RPMI7951 (cell line): ENCODE measurements at regions not wholly inside any gene's neighbourhood (a gene's known extent, or its start where the extent isn't known, plus 50 kb on each side); places are given as distances from the start of the nearest gene placed in this dataset.
"Not testable (repeated sequence)": the region's sequence is repeated elsewhere in the genome, so short reads cannot be mapped to it uniquely, and the experiment has no call there.

ENCODE experiments used
- DNase-seq: peaks from one replicate; pipeline ENCODE4 v3.0.0-alpha.2; 2012; ENCODE audit warnings: low read depth

- DNase-seq, result no peak
These were observed 101.2 kb downstream of the ESM1 start for GRCh38 chr5:54884195-54884536.

- peak; percentile 46 for DNase-seq
These were observed 101.8 kb downstream of the ESM1 start for GRCh38 chr5:54883374-54884194.

- DNase-seq, result no peak
These were observed 102.6 kb downstream of the ESM1 start for GRCh38 chr5:54882841-54883240.

GRCh38 chr5:54882101-54882500 lies 103.3 kb downstream of the ESM1 start:
- no peak for DNase-seq

DNA sequence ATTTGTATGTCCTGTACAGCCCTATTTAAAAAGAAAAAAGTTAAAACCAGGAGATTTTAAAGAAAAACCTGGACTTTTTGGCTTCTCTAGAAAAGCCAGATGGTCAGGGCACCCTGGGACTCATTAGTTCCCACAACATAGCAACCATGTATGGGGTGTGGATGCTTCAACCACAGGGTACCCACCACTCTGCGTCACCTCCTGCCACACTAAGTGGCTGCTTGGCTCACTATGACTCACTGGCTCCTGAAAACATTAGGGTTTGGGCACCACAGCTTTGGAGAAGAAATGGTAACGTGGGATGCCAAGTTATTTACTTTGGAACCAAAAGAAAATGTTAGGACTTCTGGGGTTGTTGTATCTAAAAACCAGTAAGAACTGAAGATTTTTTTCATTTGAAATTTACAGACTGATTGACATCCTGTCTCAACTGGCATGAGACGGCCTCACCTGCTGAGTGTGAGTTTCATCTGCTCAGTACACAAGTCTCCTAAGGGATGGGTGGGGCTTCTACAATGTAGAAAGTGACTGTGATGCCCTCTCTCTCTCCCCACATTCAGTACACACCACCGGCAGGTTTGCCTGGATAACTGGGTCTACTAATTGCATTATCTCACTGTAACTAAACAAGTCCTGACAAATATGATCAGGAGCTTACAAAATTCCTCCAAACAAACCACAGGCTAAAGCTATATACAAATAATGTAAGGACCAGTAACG lies 103.9 kb downstream of the ESM1 start:
- DNase-seq, result peak; percentile 84

DNA sequence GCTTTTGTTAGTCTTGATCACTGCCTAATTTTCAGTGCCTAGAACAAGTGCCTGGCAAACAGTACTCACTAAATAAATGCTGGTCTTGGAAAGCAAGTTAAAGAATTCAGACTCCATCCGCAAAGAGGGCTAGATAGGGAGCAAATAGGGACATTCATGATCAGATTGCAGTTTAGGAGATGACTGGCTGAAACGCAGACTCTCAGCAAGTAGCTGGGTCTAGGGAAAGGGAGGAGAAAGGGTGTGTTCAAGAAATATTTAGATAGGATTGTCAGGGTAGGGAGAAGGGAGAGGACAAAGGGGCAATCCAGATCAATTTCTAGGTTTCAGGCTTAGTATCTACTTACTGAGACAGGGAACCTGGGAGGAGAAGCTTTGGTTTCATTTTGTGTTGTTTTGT lies 108.4 kb downstream of the ESM1 start:
- DNase-seq, result no peak

- DNase-seq, result no peak
These were observed 108.8 kb downstream of the ESM1 start for GRCh38 chr5:54876556-54876955.

- no peak for DNase-seq
These were observed 110.9 kb downstream of the ESM1 start for GRCh38 chr5:54874337-54875021.

DNA sequence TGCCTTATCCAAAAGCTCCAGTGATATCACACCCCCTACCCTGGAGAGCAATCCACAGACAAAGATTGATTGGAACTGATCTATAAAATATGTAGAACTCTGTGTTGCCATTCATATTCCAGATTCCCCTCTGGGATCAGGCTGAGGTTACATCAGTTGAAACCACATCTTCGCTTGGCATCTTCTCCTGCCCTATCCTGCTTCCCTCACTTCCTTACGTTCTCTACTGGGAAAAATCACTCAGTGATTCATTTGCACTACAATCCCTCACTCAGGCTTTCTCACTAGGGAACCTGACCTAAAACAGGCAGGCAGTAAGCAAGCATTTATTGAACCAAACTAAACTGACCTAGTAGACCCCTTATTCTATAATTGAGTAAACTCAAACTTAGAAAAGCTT lies 111.7 kb downstream of the ESM1 start:
- peak; percentile 26 for DNase-seq

GRCh38 chr5:54872810-54873209 lies 112.6 kb downstream of the ESM1 start:
- no peak for DNase-seq

DNA sequence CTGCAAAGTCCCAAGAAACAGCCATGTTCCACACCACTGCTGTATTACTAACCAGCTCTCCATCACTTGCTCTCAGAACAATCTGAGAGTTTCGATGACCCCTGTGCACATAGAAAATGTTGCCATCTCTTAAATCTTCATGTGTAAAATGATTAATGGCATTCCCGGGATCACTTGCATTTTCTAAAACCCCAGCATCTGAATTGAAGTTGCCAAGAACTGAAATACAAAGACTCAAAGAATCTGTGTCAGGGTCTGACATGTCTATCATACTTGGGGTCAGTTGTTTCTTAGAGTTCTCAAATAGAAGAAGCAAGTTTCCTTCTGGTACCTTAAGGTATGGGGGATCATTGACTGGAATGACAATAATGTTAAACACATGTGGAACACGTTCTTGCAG lies 115.1 kb downstream of the ESM1 start:
- no peak for DNase-seq

DNA sequence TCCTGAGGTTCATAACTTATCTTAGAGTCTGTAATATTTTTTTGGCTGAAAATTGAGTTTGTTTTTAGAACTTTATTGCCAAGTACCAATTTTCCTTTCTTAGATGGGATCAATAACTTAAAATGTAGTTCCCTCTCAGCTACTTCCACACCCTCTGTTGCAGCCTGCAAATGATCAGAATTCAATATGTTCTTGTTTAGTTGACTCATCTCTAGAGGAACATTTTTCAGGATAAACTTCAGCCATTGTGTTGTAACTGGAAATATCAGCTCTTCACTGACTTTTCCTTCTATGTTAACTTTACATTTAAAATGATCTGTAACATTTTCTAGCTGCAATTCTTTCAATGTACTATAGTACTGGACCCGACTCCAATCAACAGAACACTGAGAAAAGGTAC lies 115.7 kb downstream of the ESM1 start:
- DNase-seq, result no peak

GRCh38 chr5:54868511-54869483 lies 116.6 kb downstream of the ESM1 start:
- no peak for DNase-seq

- peak; percentile 57 for DNase-seq
These were observed 118.0 kb downstream of the ESM1 start for GRCh38 chr5:54867310-54867944.

GRCh38 chr5:54864911-54865515 lies 120.4 kb downstream of the ESM1 start:
- DNase-seq, result not testable (repeated sequence)

- DNase-seq, result no peak
These were observed 123.4 kb downstream of the ESM1 start for GRCh38 chr5:54862036-54862435.

- peak; percentile 29 for DNase-seq
These were observed 124.0 kb downstream of the ESM1 start for GRCh38 chr5:54861212-54861894.

- DNase-seq, result no peak
These were observed 125.1 kb downstream of the ESM1 start for GRCh38 chr5:54860321-54860720.

DNA sequence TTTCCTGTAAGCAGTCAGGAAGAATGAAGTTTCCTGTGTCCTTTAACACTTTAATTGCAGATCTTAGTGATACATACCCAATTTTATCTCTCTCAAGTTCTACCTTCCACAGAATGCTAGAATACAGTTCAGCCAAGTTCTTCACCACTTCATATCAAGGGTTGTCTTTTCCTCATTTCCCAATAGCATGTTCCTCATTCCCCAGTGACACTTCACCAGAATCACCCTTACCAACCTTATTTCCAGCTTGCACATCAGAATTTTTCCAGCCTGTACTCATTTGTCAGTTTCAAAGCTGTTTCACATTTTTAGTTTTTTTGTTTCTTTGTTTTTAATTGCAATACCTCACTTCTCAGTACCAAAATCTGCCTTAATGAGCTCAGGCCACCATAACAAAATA lies 126.1 kb downstream of the ESM1 start:
- no peak for DNase-seq
